LNCAP (cell line): ENCODE measurements at regions not wholly inside any gene's neighbourhood (a gene's known extent, or its start where the extent isn't known, plus 50 kb on each side); places are given as distances from the start of the nearest gene placed in this dataset.

Source experiments
- CTCF ChIP-seq: fragments of 450-650 bp; IDR thresholded peaks from 2 replicates; pipeline ENCODE4 v1.5.1; 2017; ENCODE audit warnings: mild to moderate bottlenecking

GRCh38 chr10:130889780-130890179 lies 421.7 kb downstream of the TCERG1L start:
- TF ChIP-seq CTCF: no peak

- no peak for TF ChIP-seq CTCF
Measured at GRCh38 chr10:130891066-130891465, 420.5 kb downstream of the TCERG1L start.

- no peak for TF ChIP-seq CTCF
Measured at GRCh38 chr10:130894471-130894870, 417.1 kb downstream of the TCERG1L start.

- TF ChIP-seq CTCF: no peak
Measured at GRCh38 chr10:130895161-130895560, 416.4 kb downstream of the TCERG1L start.

- TF ChIP-seq CTCF: no peak
Measured at GRCh38 chr10:130897815-130898214, 413.7 kb downstream of the TCERG1L start.

- no peak for TF ChIP-seq CTCF
Measured at GRCh38 chr10:130898381-130898780, 413.1 kb downstream of the TCERG1L start.

GRCh38 chr10:130899856-130900255 lies 411.7 kb downstream of the TCERG1L start:
- TF ChIP-seq CTCF: no peak

- TF ChIP-seq CTCF: no peak
Measured at GRCh38 chr10:130900441-130901160, 410.9 kb downstream of the TCERG1L start.
